Adrenal gland (tissue), 9 donors: ENCODE measurements at regions not wholly inside any gene's neighbourhood (a gene's known extent, or its start where the extent isn't known, plus 50 kb on each side); places are given as distances from the start of the nearest gene placed in this dataset.

Experiments
- DNase-seq, 7 donors: peaks; one replicate each; pipeline ENCODE4 v3.0.0-alpha.2; 2019 to 2020
- H3K27ac ChIP-seq, 5 donors: fragments of 200-600 bp; sonication (generic) in 4 of 5; 1 replicate in 3 of 5; 2 replicates in 2 of 5; pipeline versions ENCODE4 v1.5.1 to v1.8.0; 2016 to 2020; ENCODE audit warnings: mild to moderate bottlenecking in 1 of 5
- H3K27me3 ChIP-seq: fragments of 200-600 bp; 2 replicates; pipeline ENCODE4 v1.8.0; 2021
- H3K36me3 ChIP-seq, 2 donors: fragments of 200-600 bp; replicated peaks in 1 of 2; 1 replicate in 1 of 2; 2 replicates in 1 of 2; pipeline versions ENCODE4 v1.5.1 to v1.8.0; 2018 to 2022
- H3K4me1 ChIP-seq, 2 donors: fragments of 200-600 bp; replicated peaks in 1 of 2; 1 replicate in 1 of 2; 2 replicates in 1 of 2; pipeline versions ENCODE4 v1.5.1 to v1.8.0; 2018 to 2021
- H3K4me3 ChIP-seq, 4 donors: fragments of 200-600 bp; sonication (generic) in 3 of 4; one replicate each; pipeline ENCODE4 v1.5.1; 2016 to 2018
- H3K9me3 ChIP-seq, 3 donors: fragments of 200-600 bp; sonication (generic) in 1 of 3; replicated peaks in 1 of 3; 1 replicate in 2 of 3; 2 replicates in 1 of 3; pipeline versions ENCODE4 v1.5.1 to v1.8.0; 2016 to 2021
- CTCF ChIP-seq, 6 experiments: fragments of 450-650 bp in 4 of 6; fragments of 200-600 bp in 2 of 6; sonication (generic) in 1 of 6; IDR thresholded peaks; 1 replicate in 5 of 6; 2 replicates in 1 of 6; pipeline versions ENCODE4 v1.5.1 to v1.8.0; 2016 to 2021; ENCODE audit warnings: antibody characterized with exemption in 6 of 6, mild to moderate bottlenecking in 2 of 6, moderate library complexity in 1 of 6
- POLR2A ChIP-seq, 2 donors: fragments of 450-650 bp; IDR thresholded peaks; one replicate each; pipeline ENCODE4 v1.6.1; 2017; ENCODE audit warnings: antibody characterized with exemption in 2 of 2, mild to moderate bottlenecking in 2 of 2, moderate library complexity in 1 of 2
- WGBS, 4 donors: extraction: QIAGEN DNeasy Blood & Tissue Kit in 2 of 4; methylation state at CpG; one replicate each; pipeline versions ENCODE4 v1.1.5 to v1.1.7; 2013 to 2017; 5-methylcytosine and 5-hydroxymethylcytosine counted together
- intact Hi-C, 2 donors: fragments of 100-400 bp; cut with DNase I; formaldehyde crosslinking; loops; one replicate each; pipeline versions ENCODE4 v1.14.1 to v1.15.0; 2022 to 2023
- donor health status: healthy with polysubstance abuse.
- donor health status: Bipolar disorder and iron deficiency.
- donor health status: DM: yes; HTN: yes; CAD: no.
- donor health status: DM: no; HTN: no; CAD: no.
- donor health status: DM: no; HTN: no; CAD: no.

GRCh38 chr3:70518356-70518755 is 205.9 kb upstream of the MDFIC2 start:
- H3K9me3 ChIP-seq: no peaks in the 10 kb centered on the region
- no peaks in the 10 kb centered on the region for H3K36me3 ChIP-seq
- intact Hi-C loops: no loop called here
- 57 to 68% (median 61%) methylated on average over 5 of the region's 5 CpGs for WGBS, 4 donors
- H3K4me1 ChIP-seq: no peaks in the 10 kb centered on the region
- no peak overlapping the region for H3K4me3 ChIP-seq
- TF ChIP-seq CTCF (IDR thresholded peaks at IDR 0.05) (no peak), POLR2A (IDR thresholded peaks at IDR 0.05) (no peak)
- H3K27ac ChIP-seq: no peak overlapping the region
- no peak for DNase-seq
- H3K27me3 ChIP-seq: no peaks in the 10 kb centered on the region

- Histone ChIP-seq H3K9me3 (no peaks in the 10 kb centered on the region), H3K27me3 (no peaks in the 10 kb centered on the region), H3K27ac (no peak overlapping the region), H3K4me1 (no peaks in the 10 kb centered on the region), H3K4me3 (no peak overlapping the region), H3K36me3 (no peaks in the 10 kb centered on the region)
- WGBS, 4 donors: 47 to 66% (median 56%) methylated on average over 3 of the region's 3 CpGs
- TF ChIP-seq POLR2A (IDR thresholded peaks at IDR 0.05) (no peak), CTCF (IDR thresholded peaks at IDR 0.05) (no peak)
- no peak for DNase-seq
- intact Hi-C loops: no loop called here
These were observed 204.9 kb upstream of the MDFIC2 start for GRCh38 chr3:70517124-70517890.

GRCh38 chr3:70516076-70516475 is 203.6 kb upstream of the MDFIC2 start:
- Histone ChIP-seq H3K27ac (no peak overlapping the region), H3K9me3 (no peaks in the 10 kb centered on the region), H3K27me3 (no peaks in the 10 kb centered on the region), H3K4me1 (no peaks in the 10 kb centered on the region), H3K4me3 (no peak overlapping the region), H3K36me3 (no peaks in the 10 kb centered on the region)
- no peak for DNase-seq
- TF ChIP-seq POLR2A (IDR thresholded peaks at IDR 0.05) (no peak), CTCF (IDR thresholded peaks at IDR 0.05) (no peak)
- WGBS, 4 donors: 42 to 66% (median 54%) methylated on average over 4 of the region's 4 CpGs
- intact Hi-C loops: no loop called here

- DNase-seq: no peak
- H3K4me1 ChIP-seq: no peaks in the 10 kb centered on the region
- 52 to 62% (median 58%) methylated on average over 4 of the region's 4 CpGs for WGBS, 4 donors
- no peaks in the 10 kb centered on the region for H3K9me3 ChIP-seq
- TF ChIP-seq POLR2A (IDR thresholded peaks at IDR 0.05): no peak
- TF ChIP-seq CTCF (IDR thresholded peaks at IDR 0.05): no peak
- H3K4me3 ChIP-seq: no peak overlapping the region
- no peaks in the 10 kb centered on the region for H3K27me3 ChIP-seq
- intact Hi-C loops: no loop called here
- no peaks in the 10 kb centered on the region for H3K36me3 ChIP-seq
- no peak overlapping the region for H3K27ac ChIP-seq
These were observed 195.0 kb upstream of the MDFIC2 start for GRCh38 chr3:70507486-70507885.
